Stimulated activated CD4-positive, alpha-beta T cell treated with anti-CD3 and anti-CD28 coated beads, Interleukin-15, amount 100 ng/mL, for 24 hours (primary cell): ENCODE measurements at regions not wholly inside any gene's neighbourhood (a gene's known extent, or its start where the extent isn't known, plus 50 kb on each side); places are given as distances from the start of the nearest gene placed in this dataset.
"Not testable (repeated sequence)": the region's sequence is repeated elsewhere in the genome, so short reads cannot be mapped to it uniquely, and the experiment has no call there.

ENCODE experiments used
- DNase-seq: peaks from one replicate; pipeline ENCODE4 v3.0.0-alpha.2; 2020

DNA sequence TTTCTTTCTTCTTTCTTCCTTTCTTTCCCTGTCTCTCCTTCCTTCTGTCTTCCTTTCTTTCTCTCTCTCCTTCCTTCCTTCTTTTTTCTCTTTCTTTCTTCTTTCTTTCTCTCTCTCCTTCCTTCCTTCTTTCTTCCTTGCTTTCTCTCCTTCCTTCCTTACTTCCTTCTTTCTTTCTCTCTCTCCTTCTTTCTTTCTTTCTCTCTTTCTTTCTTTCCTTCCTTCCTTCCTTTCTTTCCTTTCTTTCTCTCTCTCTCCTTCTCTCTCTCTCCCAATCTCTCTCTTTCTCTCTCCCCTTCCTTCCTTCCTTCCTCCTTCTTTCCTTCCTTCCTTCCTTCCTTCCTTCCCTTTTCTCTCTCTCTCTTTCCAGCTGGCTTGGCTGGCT, 2806.6 kb downstream of the RPIA start:
- DNase-seq, result not testable (repeated sequence)

DNA sequence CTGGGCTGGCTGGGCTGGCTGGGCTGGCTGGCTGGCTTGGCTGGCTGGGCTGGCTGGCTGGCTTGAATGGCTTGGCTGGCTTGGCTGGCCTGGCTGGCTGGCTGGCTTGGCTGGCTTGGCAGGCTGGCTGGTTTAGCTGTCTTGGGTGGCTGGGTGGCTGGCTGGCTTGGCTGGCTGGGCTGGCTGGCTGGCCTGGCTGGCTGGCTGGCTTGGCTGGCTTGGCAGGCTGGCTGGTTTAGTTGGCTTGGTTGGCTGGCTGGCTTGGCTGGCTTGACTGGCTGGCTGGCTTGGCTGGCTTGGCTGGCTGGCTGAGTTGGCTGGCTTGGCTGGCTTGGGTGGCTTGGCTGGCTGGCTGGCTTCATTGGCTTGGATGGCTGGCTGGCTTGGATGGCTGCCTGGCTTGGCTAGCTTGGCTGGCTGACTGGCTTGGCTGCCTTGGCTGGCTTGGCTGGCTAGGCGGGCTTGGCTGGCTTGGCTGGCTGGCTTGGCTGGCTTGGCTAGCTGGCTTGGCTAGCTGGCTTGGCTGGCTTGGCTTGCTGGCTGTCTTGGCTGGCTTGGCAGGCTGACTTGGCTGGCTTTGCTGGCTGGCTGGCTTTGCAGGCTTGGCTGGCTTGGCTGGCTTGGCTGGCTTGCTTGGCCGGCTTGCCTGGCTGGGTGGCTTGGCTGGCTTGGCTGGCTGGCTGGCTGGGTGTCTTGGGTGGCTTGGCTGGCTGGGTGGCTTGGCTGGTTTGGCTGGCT, 2807.2 kb downstream of the RPIA start:
- DNase-seq, result not testable (repeated sequence)

DNA sequence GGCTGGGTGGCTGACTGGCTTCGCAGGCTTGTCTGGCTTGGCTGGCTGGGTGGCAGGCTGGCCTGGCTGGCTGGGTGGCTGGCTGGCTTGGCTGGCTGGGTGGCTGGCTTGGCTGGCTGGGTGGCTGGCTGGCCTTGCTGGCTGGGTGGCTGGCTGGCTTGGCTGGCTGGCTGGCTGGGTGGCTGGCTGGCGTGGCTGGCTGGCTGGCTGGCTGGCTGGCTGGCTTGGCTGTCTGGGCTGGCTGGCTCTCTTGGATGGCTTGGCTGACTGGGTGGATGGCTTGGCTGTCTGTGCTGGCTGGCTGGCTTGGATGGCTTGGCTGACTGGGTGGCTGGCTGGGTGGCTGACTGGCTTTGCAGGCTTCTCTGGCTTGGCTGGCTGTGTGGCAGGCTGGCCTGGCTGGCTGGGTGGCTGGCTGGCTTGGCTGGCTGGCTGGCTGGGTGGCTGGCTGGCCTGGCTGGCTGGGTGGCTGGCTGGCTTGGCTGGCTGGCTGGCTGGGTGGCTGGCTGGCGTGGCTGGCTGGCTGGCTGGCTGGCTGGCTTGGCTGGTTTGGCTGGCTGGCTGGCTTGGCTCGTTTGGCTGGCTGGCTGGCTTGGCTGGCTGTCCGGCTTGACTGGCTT, 2808.1 kb downstream of the RPIA start:
- not testable (repeated sequence) for DNase-seq

DNA sequence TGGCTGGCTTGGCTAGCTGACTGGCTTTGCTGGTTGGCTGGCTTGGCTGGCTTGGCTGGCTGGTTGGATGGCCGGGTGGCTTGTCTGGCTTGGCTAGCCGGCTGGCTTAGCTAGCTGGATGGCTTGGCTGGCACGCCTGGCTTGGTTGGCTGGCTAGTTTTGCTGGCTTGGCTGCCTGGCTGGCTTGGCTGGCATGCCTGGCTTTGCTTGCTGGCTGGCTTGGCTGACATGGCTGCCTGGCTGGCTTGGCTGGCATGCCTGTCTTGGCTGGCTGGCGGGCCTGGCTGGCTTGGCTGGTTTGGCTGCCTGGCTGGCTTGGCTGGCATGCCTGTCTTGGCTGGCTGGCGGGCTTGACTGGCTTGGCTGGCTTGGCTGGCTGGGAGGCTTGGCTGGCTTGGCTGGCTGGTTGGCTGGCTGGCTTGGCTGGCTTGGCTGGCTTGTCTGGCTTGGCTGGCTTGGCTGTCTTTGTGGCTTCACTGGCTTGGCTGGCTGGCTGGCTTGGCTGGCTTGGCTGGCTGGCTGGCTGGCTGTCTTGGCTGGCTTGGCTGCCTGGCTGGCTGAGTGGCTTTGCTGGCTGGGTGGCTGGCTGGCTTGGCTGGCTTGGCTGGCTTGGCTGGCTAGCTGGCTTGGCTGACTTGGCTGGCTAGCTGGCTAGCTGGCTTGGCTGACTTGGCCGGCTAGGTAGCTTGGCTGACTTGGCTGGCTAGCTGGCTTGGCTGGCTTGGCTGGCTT, 2808.9 kb downstream of the RPIA start:
- not testable (repeated sequence) for DNase-seq

DNA sequence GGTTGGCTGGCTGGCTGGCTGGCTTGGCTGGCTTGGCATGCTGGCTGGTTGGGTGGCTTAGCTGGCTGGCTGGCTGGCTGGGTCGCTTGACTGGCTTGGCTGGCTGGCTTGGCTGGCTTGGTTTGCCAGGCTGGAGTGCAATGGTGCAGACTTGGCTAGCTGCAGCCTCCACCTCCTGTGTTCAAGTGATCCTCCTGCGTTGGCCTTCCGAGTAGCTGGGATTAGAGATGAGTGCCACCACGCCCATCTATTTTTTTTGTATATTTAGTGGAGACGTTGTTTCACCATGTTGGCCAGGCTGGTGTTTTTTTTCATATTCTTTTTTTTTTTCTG, 2809.5 kb downstream of the RPIA start:
- DNase-seq, result not testable (repeated sequence)

DNA sequence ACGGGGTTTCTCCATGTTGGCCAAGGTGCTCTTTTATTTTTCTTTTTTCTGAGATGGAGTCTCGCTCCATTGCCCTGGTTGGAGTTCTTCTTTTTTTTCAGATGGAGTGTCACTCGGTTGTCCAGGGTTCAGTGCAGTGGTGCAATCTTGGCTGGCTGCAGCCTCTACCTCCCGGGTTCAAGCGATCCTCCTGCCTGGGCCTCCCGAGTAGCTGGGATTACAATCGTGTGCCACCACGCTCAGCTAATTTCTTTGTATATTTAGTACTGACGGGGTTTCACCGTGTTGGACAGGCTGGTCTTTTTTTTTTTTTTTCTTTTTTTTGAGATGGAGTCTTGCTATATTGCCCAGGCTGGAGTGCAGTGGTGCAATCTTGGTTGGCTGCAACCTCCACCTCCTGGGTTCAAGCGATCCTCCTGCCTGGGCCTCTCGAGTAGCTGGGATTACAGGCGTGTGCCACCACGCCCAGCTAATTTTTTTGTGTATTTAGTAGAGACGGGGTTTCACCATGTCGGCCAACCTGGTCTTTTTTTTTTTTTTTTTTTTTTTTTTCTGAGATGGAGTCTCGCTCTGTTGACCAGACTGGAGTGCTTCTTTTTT, 2810.1 kb downstream of the RPIA start:
- not testable (repeated sequence) for DNase-seq

DNA sequence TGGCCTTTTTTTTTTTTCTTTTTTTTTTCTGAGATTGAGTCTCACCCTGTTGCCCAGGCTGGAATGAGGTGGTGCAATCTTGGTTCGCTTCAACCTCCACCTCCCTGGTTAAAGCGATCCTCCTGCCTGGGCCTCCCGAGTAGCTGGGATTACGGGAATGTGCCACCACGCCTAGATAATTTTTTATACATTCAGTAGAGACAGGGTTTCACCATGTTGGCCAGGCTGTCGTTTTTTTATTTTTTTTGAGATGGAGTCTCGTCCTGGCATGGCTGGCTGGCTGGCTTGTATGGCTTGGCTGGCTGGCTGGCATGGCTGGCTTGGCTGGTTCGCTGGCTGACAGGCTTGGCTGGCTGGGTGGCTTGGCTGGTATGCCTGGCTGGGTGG, 2812.1 kb downstream of the RPIA start:
- DNase-seq, result not testable (repeated sequence)

DNA sequence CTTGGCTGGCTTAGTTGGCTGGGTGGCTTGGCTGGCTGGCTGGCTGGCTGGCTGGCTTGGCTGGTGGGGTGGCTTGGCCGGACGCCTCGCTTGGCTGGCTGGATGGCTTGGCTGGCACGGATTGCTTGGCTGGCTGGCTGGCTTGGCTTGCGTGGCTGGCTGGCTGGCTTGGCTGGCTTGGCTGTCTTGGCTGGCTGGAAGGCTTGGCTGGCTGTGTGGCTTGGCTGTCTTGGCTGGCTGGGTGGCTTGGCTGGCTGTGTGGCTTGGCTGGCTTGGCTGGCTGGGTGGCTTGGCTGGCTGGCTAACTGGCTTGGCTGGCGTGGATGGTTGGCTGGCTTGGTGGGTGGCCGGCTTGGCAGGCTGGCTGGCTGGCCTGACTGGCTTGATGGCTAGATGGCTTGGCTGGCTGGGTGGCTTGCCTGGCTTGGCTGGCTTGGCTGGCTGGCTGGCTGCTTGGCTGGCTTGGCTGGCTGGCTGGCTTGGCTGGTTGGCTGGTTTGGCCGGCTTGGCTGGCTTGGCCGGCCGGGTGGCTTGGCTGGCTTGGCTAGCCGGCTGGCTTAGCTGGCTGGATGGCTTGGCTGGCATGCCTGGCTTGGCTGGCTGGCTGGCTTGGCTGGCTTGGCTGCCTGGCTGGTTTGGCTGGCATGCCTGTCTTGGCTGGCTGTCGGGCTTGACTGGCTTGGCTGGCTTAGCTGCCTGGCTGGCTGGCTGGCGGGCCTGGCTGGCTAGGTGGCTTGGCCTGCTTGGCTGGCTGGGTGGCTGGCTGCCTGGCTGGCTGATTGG, 2812.7 kb downstream of the RPIA start:
- not testable (repeated sequence) for DNase-seq

DNA sequence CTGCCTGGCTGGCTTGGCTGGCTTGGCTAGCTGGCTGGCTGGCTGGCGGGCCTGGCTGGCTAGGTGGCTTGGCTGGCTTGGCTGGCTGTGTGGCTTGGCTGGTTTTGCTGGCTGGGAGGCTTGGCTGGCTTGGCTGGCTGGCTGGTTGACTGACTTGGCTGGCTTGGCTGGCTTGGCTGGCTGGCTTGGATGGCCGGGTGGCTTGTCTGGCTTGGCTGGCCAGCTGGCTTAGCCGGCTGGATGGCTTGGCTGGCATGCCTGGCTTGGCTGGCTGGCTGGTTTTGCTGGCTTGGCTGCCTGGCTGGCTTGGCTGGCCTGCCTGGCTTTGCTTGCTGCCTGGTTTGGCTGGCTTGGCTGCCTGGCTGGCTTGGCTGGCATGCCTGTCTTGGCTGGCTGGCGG, 2817.3 kb downstream of the RPIA start:
- DNase-seq, result not testable (repeated sequence)

DNA sequence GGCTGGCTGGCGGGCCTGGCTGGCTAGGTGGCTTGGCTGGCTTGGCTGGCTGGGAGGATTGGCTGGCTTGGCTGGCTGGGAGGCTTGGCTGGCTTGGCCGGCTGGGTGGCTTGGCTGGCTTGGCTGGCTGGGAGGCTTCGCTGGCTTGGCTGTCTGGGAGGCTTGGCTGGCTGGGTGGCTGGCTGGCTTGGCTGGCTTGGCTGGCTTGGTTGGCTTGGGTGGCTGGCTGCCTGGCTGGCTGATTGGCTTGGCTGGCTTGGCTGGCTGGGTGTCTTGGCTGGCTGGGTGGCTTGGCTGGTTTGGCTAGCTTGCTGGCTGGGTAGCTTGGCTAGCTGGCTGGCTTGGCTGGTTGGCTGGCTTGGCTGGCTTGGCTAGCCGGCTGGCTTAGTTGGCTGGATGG, 2817.8 kb downstream of the RPIA start:
- DNase-seq, result not testable (repeated sequence)

- not testable (repeated sequence) for DNase-seq
Measured at GRCh38 chr2:91511166-91511565, 2819.7 kb downstream of the RPIA start.

GRCh38 chr2:91515966-91516365, 2824.5 kb downstream of the RPIA start:
- not testable (repeated sequence) for DNase-seq

- not testable (repeated sequence) for DNase-seq
Measured at GRCh38 chr2:91516669-91517068, 2825.2 kb downstream of the RPIA start.

DNA sequence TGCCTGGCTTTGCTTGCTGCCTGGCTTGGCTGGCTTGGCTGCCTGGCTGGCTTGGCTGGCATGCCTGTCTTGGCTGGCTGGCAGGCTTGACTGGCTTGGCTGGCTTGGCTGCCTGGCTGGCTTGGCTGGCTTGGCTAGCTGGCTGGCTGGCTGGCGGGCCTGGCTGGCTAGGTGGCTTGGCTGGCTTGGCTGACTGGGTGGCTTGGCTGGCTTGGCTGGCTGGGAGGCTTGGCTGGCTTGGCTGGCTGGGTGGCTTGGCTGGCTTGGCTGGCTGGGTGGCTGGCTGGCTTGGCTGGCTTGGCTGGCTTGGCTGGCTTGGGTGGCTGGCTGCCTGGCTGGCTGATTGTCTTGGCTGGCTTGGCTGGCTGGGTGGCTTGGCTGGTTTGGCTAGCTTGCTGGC, 2826.4 kb downstream of the RPIA start:
- DNase-seq, result not testable (repeated sequence)

GRCh38 chr2:91518361-91518981, 2827.0 kb downstream of the RPIA start:
- DNase-seq, result not testable (repeated sequence)

DNA sequence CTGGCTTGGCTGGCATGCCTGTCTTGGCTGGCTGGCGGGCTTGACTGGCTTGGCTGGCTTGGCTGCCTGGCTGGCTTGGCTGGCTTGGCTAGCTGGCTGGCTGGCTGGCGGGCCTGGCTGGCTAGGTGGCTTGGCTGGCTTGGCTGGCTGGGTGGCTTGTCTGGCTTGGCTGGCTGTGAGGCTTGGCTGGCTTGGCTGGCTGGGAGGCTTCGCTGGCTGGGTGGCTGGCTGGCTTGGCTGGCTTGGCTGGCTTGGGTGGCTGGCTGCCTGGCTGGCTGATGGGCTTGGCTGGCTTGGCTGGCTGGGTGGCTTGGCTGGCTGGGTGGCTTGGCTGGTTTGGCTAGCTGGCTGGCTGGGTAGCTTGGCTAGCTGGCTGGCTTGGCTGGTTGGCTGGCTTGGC, 2827.9 kb downstream of the RPIA start:
- DNase-seq, result not testable (repeated sequence)

GRCh38 chr2:91519914-91520313, 2828.4 kb downstream of the RPIA start:
- DNase-seq, result not testable (repeated sequence)

DNA sequence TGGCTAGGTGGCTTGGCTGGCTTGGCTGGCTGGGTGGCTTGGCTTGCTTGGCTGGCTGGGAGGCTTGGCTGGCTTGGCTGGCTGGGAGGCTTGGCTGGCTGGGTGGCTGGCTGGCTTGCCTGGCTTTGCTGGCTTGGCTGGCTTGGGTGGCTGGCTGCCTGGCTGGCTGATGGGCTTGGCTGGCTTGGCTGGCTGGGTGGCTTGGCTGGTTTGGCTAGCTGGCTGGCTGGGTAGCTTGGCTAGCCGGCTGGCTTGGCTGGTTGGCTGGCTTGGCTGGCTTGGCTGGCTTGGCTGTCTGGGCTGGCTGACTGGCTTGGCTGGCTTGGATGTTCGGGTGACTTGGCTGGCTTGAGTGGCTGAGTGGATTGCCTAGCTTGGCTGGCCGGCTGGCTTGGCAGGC, 2829.1 kb downstream of the RPIA start:
- DNase-seq, result not testable (repeated sequence)

- not testable (repeated sequence) for DNase-seq
Measured at GRCh38 chr2:91520972-91521535, 2829.6 kb downstream of the RPIA start.

DNA sequence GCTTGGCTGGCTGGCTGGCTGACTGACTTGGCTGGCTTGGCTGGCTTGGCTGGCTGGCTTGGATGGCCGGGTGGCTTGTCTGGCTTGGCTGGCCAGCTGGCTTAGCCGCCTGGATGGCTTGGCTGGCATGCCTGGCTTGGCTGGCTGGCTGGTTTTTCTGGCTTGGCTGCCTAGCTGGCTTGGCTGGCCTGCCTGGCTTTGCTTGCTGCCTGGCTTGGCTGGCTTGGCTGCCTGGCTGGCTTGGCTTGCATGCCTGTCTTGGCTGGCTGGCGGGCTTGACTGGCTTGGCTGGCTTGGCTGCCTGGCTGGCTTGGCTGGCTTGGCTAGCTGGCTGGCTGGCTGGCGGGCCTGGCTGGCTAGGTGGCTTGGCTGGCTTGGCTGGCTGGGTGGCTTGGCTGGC, 2830.5 kb downstream of the RPIA start:
- not testable (repeated sequence) for DNase-seq

- not testable (repeated sequence) for DNase-seq
Measured at GRCh38 chr2:91522877-91523276, 2831.4 kb downstream of the RPIA start.

- not testable (repeated sequence) for DNase-seq
Measured at GRCh38 chr2:91523751-91524150, 2832.3 kb downstream of the RPIA start.
